Stimulated activated CD8-positive, alpha-beta memory T cell treated with anti-CD3 and anti-CD28 coated beads, Interleukin-4, amount 100 ng/mL, for 24 hours (primary cell): ENCODE measurements at regions not wholly inside any gene's neighbourhood (a gene's known extent, or its start where the extent isn't known, plus 50 kb on each side); places are given as distances from the start of the nearest gene placed in this dataset.
"Not testable (repeated sequence)": the region's sequence is repeated elsewhere in the genome, so short reads cannot be mapped to it uniquely, and the experiment has no call there.

Experiments used
- DNase-seq: peaks from one replicate; pipeline ENCODE4 v3.0.0-alpha.2; 2020; ENCODE audit warnings: low read depth

GRCh38 chr10:42187501-42188195 lies 450.7 kb downstream of the ZNF33B start:
- DNase-seq = not testable (repeated sequence)

- DNase-seq = not testable (repeated sequence)
Observed at GRCh38 chr10:42177793-42178689, 460.3 kb downstream of the ZNF33B start.

GRCh38 chr10:42177077-42177792 lies 461.1 kb downstream of the ZNF33B start:
- DNase-seq = no peak

GRCh38 chr10:42150428-42151061 lies 487.8 kb downstream of the ZNF33B start:
- DNase-seq = no peak

GRCh38 chr10:42149722-42150427 lies 488.5 kb downstream of the ZNF33B start:
- DNase-seq = no peak

GRCh38 chr10:42149027-42149700 lies 489.2 kb downstream of the ZNF33B start:
- DNase-seq = no peak

GRCh38 chr10:42146165-42146564 lies 492.2 kb downstream of the ZNF33B start:
- DNase-seq = not testable (repeated sequence)

GRCh38 chr10:42138023-42138422 lies 500.3 kb downstream of the ZNF33B start:
- DNase-seq = not testable (repeated sequence)

GRCh38 chr10:42113158-42113450 lies 525.3 kb downstream of the ZNF33B start:
- no peak for DNase-seq

- DNase-seq = no peak
Observed at GRCh38 chr10:42112331-42113157, 525.8 kb downstream of the ZNF33B start.

GRCh38 chr10:42111661-42112330 lies 526.6 kb downstream of the ZNF33B start:
- no peak for DNase-seq

- no peak for DNase-seq
Observed at GRCh38 chr10:42111076-42111475, 527.3 kb downstream of the ZNF33B start.
